ENCODE measurements at regions not wholly inside any gene's neighbourhood (a gene's known extent, or its start where the extent isn't known, plus 50 kb on each side); places are given as distances from the start of the nearest gene placed in this dataset.

GRCh38 chr3:141418751-141419150 lies 50.4 kb downstream of the ZBTB38 start:
- no peak for TF ChIP-seq POLR2A (IDR thresholded peaks at IDR 0.05)
- TF ChIP-seq POLR2AphosphoS5 (IDR thresholded peaks at IDR 0.05): no peak
- TF ChIP-seq, protein P1, sequence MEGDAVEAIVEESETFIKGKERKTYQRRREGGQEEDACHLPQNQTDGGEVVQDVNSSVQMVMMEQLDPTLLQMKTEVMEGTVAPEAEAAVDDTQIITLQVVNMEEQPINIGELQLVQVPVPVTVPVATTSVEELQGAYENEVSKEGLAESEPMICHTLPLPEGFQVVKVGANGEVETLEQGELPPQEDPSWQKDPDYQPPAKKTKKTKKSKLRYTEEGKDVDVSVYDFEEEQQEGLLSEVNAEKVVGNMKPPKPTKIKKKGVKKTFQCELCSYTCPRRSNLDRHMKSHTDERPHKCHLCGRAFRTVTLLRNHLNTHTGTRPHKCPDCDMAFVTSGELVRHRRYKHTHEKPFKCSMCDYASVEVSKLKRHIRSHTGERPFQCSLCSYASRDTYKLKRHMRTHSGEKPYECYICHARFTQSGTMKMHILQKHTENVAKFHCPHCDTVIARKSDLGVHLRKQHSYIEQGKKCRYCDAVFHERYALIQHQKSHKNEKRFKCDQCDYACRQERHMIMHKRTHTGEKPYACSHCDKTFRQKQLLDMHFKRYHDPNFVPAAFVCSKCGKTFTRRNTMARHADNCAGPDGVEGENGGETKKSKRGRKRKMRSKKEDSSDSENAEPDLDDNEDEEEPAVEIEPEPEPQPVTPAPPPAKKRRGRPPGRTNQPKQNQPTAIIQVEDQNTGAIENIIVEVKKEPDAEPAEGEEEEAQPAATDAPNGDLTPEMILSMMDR (IDR thresholded peaks at IDR 0.05): no peak
- no peaks in the 10 kb centered on the region for H3K27me3 ChIP-seq
- intact Hi-C loops (cut with DNase I; ENCODE audit: low total_unique reads): no loop called here
- peak overlapping the region; percentile 64 to 72 for H3K27ac ChIP-seq
- no peaks in the 10 kb centered on the region for H3K36me3 ChIP-seq
- H3K4me1 ChIP-seq: peaks cover 0 to 7% of the 10 kb centered on the region in 2 donors
- H3K4me3 ChIP-seq: no peak overlapping the region
- DNase-seq (ENCODE audit: low spot score in 2 of 2): no peak
- H3K9me3 ChIP-seq: no peaks in the 10 kb centered on the region

DNA sequence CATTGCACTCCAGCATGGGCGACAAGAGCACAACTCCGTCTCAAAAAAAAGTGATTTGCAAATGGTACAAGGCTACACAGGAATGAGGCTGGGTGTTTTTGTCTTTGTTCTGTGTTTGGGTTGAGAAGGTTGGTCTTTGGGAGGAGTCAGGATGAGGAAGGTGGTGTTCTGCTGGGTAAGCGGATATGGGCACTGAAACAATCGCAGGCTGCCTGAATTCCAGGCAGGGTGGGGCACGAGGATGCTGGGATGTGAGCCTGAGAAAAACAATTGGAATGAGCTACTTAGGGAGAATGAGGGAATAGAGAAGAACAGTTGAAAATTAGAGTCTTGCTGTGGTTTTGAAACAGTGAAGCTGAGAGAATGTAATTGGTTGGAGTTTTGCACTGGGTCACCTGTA lies 51.6 kb downstream of the ZBTB38 start:
- no peak overlapping the region for H3K4me3 ChIP-seq
- H3K9me3 ChIP-seq: no peaks in the 10 kb centered on the region
- no peaks in the 10 kb centered on the region for H3K36me3 ChIP-seq
- intact Hi-C loops (cut with DNase I; ENCODE audit: low total_unique reads): no loop called here
- peak overlapping the region; percentile 64 to 72 for H3K27ac ChIP-seq
- no peak for DNase-seq (ENCODE audit: low spot score in 2 of 2)
- no peaks in the 10 kb centered on the region for H3K27me3 ChIP-seq
- peaks cover 0 to 7% of the 10 kb centered on the region in 2 donors for H3K4me1 ChIP-seq
- TF ChIP-seq, protein P1 (IDR thresholded peaks at IDR 0.05): no peak
- TF ChIP-seq POLR2AphosphoS5 (IDR thresholded peaks at IDR 0.05) (peak in 1 of 3 donors; percentile 50), POLR2A (IDR thresholded peaks at IDR 0.05) (no peak)

GRCh38 chr3:141421186-141421585 lies 52.9 kb downstream of the ZBTB38 start:
- peaks cover 0 to 9% of the 10 kb centered on the region in 2 donors for H3K4me1 ChIP-seq
- intact Hi-C loops (cut with DNase I; ENCODE audit: low total_unique reads): no loop called here
- H3K27me3 ChIP-seq: no peaks in the 10 kb centered on the region
- TF ChIP-seq, protein P1 (IDR thresholded peaks at IDR 0.05): no peak
- TF ChIP-seq POLR2AphosphoS5 (IDR thresholded peaks at IDR 0.05) (no peak), POLR2A (IDR thresholded peaks at IDR 0.05) (no peak)
- H3K36me3 ChIP-seq: no peaks in the 10 kb centered on the region
- no peak for DNase-seq (ENCODE audit: low spot score in 2 of 2)
- H3K4me3 ChIP-seq: no peak overlapping the region
- H3K27ac ChIP-seq: peak overlapping the region; percentile 57 to 65
- H3K9me3 ChIP-seq: no peaks in the 10 kb centered on the region

DNA sequence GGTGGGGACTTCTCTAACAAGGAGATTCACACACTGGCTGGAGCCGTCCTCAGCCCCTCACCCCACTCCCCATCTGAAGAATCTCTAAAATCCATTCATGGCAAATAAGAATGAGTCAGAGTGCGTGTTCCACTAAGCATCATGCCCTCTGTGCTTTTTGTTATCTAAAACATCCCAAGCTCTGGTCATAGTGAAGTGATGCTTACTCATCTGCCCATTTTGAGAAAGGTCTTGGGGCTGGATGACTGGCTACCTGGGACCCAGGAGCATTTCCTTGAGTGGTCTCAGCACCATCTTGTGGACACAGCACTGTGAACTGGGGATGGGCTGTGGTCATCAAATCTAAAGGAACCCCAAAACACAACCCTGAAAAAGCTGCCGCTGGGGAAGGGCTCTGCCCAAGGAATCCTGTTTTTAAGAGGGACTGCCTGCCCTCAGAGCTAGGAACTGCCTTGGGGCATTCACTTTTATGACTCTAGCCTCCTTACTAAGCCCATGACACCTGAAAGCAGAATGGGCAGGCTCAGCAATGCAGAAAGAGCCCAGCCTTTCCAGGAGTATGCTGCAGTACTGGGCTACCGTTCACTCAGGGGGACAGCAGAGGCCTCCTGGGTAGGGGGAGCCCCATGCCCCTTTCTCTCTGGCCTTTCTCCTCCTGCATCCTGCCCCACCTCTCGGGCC lies 53.5 kb downstream of the ZBTB38 start:
- no peaks in the 10 kb centered on the region for H3K9me3 ChIP-seq
- H3K27me3 ChIP-seq: no peaks in the 10 kb centered on the region
- H3K4me3 ChIP-seq: no peak overlapping the region
- H3K27ac ChIP-seq: peak overlapping the region; percentile 57 to 65
- no peaks in the 10 kb centered on the region for H3K36me3 ChIP-seq
- no peak for DNase-seq (ENCODE audit: low spot score in 2 of 2)
- TF ChIP-seq, protein P1 (IDR thresholded peaks at IDR 0.05): no peak
- TF ChIP-seq POLR2AphosphoS5 (IDR thresholded peaks at IDR 0.05) (no peak), POLR2A (IDR thresholded peaks at IDR 0.05) (no peak)
- intact Hi-C loops (cut with DNase I; ENCODE audit: low total_unique reads): no loop called here
- H3K4me1 ChIP-seq: peaks cover 6 to 15% of the 10 kb centered on the region in 2 donors

DNA sequence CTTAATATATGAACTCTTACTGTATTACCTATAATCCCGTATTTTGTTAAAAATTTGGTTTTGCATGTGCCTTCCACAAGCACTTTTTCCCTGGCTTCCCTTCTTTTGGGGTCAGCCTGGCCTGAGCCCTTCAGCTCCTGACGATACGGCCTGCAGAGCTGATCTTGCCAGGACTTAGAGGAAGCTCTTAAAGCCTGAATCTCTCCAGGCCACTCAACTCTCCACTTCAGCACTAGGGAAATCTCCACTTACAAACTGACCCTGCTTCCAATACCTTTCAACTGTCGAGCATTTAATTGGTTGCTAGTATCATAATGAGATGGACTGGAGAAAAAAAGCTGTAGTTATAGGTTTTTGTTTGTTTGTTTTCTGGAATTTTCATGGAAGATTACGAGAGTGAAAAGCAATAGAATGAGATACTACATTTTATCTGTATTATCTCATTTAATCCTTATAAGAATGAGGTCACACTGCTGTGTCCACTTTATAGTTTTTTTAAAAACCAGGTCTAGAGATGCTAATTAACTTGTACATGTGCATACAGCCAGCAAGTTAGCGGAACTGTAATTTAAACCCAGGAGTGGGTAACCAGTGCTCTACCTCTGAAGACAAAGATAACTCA lies 54.8 kb downstream of the ZBTB38 start:
- TF ChIP-seq POLR2AphosphoS5 (IDR thresholded peaks at IDR 0.05): no peak
- no peak for TF ChIP-seq POLR2A (IDR thresholded peaks at IDR 0.05)
- TF ChIP-seq, protein P1 (IDR thresholded peaks at IDR 0.05): no peak
- no peaks in the 10 kb centered on the region for H3K9me3 ChIP-seq
- intact Hi-C loops (cut with DNase I; ENCODE audit: low total_unique reads): no loop called here
- no peak for DNase-seq (ENCODE audit: low spot score in 2 of 2)
- no peaks in the 10 kb centered on the region for H3K36me3 ChIP-seq
- no peak overlapping the region for H3K4me3 ChIP-seq
- H3K27ac ChIP-seq: no peak overlapping the region
- H3K4me1 ChIP-seq: peaks cover 6 to 20% of the 10 kb centered on the region in 2 donors
- H3K27me3 ChIP-seq: no peaks in the 10 kb centered on the region
